GM12872 (cell line): ENCODE measurements at regions not wholly inside any gene's neighbourhood (a gene's known extent, or its start where the extent isn't known, plus 50 kb on each side); places are given as distances from the start of the nearest gene placed in this dataset.

Experiments
- TF ChIP-seq, protein P1 (sequence below): IDR thresholded peaks from 3 replicates; pipeline ENCODE4 v1.5.1; 2011; ENCODE audit warnings: low read depth, mild to moderate bottlenecking, low read length, moderate library complexity; ENCODE audit not compliant: insufficient read depth

DNA sequence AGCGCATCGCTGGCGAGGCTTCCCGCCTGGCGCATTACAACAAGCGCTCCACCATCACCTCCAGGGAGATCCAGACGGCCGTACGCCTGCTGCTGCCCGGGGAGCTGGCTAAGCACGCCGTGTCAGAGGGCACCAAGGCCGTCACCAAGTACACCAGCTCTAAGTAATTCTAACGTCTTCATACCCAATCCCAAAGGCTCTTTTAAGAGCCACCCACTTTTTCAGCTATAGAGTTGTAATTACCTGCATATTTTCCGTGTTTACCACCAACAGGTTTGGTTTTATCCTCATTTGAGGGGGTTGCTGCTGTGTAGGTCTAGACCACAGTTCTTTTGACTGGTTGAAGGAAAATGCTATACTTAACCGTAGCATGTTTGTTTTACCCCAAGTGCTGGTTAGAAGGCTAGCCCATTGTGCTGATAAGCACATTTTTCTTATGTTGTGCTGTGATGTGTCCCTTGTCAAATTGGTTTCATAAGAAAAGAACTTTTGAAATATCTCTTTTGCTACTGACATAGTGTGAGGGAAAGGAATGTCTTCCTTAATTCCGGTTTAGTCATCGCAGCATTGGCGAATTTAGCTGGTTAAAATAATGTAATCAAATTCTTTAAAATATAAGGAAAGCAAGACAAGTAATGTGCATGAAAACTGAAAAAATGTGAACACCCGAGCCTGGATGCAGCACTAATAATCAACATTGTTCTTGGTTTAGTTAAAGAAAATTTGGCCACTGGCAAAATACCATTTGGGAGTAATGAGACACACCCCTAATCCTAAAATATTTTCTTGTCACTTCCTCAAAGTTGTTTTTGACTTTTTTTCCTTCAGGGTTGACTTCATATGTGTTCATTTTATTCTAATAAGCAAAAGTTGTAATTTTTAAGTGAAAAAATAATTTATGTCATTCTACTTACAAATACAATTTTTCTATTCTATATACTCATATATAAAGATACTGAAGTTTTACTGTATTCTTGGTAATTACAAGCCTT, 112.8 kb downstream of the HFE start:
- TF ChIP-seq, protein P1, sequence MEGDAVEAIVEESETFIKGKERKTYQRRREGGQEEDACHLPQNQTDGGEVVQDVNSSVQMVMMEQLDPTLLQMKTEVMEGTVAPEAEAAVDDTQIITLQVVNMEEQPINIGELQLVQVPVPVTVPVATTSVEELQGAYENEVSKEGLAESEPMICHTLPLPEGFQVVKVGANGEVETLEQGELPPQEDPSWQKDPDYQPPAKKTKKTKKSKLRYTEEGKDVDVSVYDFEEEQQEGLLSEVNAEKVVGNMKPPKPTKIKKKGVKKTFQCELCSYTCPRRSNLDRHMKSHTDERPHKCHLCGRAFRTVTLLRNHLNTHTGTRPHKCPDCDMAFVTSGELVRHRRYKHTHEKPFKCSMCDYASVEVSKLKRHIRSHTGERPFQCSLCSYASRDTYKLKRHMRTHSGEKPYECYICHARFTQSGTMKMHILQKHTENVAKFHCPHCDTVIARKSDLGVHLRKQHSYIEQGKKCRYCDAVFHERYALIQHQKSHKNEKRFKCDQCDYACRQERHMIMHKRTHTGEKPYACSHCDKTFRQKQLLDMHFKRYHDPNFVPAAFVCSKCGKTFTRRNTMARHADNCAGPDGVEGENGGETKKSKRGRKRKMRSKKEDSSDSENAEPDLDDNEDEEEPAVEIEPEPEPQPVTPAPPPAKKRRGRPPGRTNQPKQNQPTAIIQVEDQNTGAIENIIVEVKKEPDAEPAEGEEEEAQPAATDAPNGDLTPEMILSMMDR, result no peak

DNA sequence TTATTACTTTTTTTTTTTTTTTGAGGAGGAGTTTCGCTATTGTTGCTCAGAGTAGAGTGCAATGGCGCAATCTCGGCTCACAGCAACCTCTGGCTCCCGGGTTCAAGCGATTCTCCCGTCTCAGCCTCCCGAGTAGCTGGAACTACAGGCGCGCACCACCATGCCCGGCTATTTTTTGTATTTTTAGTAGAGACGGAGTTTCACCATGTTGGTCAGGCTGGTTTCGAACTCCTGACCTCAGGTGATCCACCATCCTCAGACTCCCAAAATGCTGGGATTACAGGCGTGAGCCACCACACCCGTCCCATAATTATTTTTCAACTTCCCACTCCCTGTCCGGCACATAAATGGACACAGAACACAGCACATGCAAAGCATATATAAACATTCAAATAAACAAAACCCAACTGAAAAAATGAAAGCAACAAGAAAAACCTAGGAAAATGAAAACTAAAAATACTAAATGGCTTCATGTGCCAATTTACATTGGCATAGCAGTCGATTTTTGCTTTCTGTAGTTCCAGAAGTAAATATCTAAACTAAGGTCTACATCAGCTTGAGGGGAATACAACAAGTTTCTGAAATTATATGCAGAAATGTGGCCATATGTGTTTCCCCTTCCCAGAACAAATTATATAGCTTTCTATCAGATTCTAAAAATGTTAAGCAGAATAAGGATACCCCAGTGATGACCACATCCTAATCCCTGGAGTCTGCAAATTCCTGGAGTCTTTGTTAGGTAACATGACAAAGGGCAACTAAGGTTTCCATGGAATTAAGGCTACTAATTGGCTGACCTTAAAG, 113.9 kb downstream of the HFE start:
- TF ChIP-seq, protein P1, result no peak

- TF ChIP-seq, protein P1, result no peak
Measured at GRCh38 chr6:26202201-26202611, 115.0 kb downstream of the HFE start.

GRCh38 chr6:26202811-26203583, 115.8 kb downstream of the HFE start:
- TF ChIP-seq, protein P1, result no peak

- TF ChIP-seq, protein P1, result peak; percentile 42; the same call in 2 of the 3 replicates
Measured at GRCh38 chr6:26204332-26205160, 117.3 kb downstream of the HFE start.

GRCh38 chr6:26205161-26205624, 118.0 kb downstream of the HFE start:
- TF ChIP-seq, protein P1, result no peak
